GM21737 (cell line): ENCODE measurements at regions not wholly inside any gene's neighbourhood (a gene's known extent, or its start where the extent isn't known, plus 50 kb on each side); places are given as distances from the start of the nearest gene placed in this dataset.

Source experiments
- ATAC-seq: cut with Tn5 transposase; IDR thresholded peaks from one replicate; pipeline ENCODE4 v1.9.1; 2021; ENCODE audit warnings: mild to moderate bottlenecking, moderate library complexity; ENCODE audit not compliant: unreplicated experiment

DNA sequence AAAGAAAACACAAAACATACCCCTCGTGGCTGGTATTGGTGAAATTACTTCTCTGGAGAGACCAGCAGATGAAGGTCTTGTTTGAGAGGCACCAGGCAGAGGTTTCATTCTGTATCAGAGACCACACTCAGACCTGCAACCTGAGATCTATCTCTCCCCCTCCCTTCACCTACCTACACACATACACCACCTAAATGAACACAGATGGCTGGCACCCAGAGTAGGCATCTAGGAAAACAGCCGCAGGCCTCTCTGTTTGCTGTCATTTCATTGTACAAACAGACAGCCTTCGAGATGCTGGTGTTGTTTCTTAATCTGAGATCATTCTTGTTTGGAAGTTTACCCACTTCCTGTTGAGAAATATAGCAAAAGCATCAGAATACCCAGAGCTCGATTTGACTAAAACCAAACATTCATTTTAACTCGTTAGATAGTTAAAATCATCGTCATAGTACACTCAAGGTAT lies 173.9 kb upstream of the SLC25A13 start:
- no peak for ATAC-seq

DNA sequence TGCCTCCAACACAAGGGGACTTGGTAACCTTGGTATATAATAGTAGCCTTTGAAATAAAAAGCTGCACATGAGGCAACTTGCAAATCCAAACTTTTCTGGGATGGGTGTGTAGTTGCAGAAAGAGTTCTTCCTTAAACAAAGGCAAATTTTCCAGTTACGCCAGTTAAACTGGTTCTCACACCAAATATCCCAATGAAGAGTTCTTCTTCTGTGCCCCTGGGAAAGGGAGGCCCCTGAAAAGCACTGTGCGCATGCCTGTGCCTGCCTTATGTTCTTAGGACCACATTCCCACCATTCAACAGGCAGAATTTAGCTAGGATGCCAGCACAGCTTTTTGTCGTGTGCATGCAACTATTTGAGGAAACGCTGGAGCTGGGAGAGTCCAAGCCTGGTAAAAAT lies 164.8 kb upstream of the SLC25A13 start:
- ATAC-seq = no peak

- no peak for ATAC-seq
These were observed 162.9 kb upstream of the SLC25A13 start for GRCh38 chr7:96484845-96485244.

GRCh38 chr7:96484091-96484490 lies 162.2 kb upstream of the SLC25A13 start:
- ATAC-seq = no peak

DNA sequence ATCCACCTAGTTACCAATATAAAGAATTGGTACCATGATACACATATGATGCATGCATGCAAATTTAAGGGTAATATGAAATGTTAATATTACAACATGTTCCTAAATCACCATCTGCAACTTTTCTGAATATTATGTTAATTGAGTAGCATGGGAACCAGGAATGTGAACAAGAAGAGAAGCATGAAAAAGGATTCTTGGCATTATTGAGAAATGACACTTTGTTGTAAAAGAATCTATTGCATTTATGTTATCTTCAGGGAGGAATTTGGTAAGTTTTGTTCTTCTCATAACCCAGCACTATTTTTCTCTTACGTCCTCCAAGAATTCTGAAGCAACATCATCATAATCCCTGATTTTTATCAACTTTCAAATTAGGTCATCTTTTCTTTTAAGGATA lies 159.9 kb upstream of the SLC25A13 start:
- ATAC-seq = no peak

DNA sequence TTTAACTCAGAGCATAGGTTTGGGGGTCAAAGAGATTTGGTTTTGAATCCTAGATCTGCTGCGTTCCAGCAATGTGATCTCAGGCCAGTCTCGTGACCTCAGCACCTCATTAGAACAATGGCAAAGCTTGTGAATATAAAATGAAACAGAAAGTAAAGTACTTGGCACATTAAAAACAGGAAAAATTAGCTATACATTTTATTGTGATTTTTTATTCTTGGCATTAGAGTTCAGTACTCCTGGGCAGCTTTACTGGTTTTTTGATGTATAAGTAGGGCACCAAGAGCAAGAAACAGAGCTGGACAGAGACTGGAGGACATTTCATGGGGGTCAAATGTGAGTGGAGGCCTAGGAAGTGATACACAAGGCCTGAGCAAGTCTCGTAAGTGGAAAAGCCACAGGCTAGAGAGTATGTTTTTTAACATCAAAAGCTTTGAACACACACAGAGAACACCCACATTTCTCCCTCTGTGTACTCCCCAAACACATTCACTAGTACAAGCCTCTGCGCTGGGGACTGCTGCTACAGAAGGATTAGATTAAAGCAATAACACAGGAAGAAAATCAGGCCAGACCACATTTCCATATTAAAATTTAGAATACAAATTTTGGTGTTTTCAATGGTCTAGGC lies 157.2 kb upstream of the SLC25A13 start:
- no peak for ATAC-seq

DNA sequence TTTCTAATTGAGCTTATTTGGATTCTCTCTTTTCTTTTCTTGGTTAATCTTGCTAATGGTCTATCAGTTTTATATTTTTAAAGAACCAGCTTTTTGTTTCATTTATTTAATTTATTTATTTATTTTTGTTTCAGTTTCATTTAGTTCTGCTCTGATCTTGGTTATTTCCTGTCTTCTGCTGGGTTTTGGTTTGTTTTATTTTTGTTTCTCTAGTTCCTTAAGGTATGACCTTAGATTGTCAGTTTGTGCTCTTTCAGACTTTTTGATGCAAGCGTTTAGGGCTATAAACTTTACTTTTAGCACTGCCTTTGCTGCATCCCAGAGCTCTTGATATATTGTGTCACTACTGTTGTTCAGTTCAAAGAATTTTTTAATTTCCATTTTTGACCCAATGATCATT lies 149.7 kb upstream of the SLC25A13 start:
- no peak for ATAC-seq

DNA sequence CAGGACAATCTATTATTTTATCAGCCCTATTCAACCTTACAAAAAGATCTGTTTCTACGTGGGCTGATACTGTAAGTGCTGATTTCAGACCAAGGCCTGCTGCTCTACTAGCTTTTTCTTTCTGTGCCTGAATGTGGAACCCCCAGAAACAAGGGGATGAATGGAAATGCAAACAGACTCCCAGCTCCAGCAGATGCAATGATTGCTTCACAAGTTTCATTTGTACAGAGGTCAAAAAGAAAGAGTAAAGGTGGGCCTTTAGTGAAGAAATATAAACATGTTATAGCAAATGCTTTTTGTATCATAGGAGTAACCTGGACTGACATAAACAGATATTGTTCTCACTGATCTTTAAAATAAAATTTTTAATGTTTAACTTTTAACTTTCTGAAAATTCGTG lies 130.2 kb upstream of the SLC25A13 start:
- ATAC-seq = no peak

- no peak for ATAC-seq
These were observed 127.2 kb upstream of the SLC25A13 start for GRCh38 chr7:96449094-96449493.

- no peak for ATAC-seq
These were observed 125.3 kb upstream of the SLC25A13 start for GRCh38 chr7:96447109-96447645.

- no peak for ATAC-seq
These were observed 119.7 kb upstream of the SLC25A13 start for GRCh38 chr7:96441436-96442084.

- no peak for ATAC-seq
These were observed 118.4 kb upstream of the SLC25A13 start for GRCh38 chr7:96440328-96440727.

GRCh38 chr7:96436880-96437279 lies 115.0 kb upstream of the SLC25A13 start:
- ATAC-seq = no peak

- no peak for ATAC-seq
These were observed 108.5 kb upstream of the SLC25A13 start for GRCh38 chr7:96430356-96430755.

GRCh38 chr7:96427143-96427542 lies 105.2 kb upstream of the SLC25A13 start:
- no peak for ATAC-seq

- ATAC-seq = no peak
These were observed 104.8 kb upstream of the SLC25A13 start for GRCh38 chr7:96426685-96427084.

DNA sequence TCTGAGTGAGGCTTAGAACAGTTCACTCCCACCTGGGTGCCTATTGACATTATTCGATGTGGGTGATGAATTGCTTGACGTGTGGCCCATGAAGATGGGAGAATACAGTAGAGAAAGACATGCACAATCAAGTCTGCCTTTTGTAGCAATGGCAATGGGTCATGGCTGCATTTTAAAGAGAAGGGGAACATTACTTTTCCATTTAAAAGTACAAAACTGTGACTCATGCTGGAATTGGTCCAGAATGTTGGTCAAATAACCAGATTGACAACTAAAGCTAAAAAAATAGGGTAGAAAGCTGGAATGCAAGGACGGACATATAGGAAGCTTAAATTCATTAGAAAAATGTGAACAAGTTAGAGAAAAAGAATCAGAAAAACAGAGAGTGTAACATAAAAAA lies 104.1 kb upstream of the SLC25A13 start:
- ATAC-seq = no peak

DNA sequence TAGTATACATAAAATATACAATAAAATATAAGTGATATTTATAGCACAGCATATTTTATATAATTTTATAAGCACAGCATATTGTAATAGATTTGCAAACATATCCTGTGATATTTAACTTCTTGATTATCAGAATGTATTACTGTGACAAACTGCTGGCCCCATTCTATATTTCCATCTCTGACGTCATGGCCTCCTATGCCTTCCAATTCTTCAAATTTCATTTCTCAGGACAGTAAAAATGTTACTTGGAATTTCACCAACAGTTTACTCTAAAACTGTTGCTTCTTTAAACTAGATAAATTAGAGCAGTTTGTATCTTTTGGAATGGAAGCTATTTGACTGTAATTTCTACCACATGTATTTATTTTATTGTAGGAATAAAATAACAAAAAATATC lies 102.5 kb upstream of the SLC25A13 start:
- ATAC-seq = no peak

DNA sequence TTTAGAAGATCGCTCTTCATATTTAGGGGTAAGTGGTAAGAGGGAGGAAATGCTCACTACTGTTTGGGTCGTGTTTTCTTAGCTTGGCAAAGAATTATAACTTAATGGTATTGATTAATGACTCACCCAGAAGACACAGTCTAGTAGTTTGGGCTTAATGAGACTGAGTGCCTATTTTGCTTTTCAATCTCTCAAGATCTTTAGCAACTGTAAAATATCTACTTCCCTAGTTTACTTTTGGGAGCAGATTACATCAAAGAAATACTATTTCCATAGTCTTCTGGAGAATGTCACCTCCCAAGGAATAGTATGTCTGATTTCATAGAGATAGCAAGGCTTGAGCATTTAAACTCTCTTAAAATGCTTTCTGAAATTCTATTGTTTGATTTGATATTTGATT lies 100.5 kb upstream of the SLC25A13 start:
- no peak for ATAC-seq

DNA sequence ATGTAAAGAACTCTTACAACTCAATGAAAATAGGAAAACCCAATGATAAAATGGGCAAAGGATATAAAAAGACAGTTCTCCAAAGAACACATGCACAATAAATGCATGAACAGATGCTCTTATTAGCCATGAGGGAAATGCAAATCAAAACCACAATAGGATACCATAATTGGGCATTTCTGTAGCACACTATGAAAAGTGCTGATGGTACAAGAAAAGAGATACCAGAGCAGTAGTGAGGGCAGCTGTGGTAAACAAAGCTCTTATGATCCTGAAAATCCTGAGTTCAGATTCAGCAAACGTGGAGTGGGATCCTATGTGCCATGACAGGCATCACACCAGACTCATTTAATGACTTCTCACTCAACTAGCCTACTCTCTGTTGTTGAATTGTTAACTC lies 96.7 kb upstream of the SLC25A13 start:
- no peak for ATAC-seq

DNA sequence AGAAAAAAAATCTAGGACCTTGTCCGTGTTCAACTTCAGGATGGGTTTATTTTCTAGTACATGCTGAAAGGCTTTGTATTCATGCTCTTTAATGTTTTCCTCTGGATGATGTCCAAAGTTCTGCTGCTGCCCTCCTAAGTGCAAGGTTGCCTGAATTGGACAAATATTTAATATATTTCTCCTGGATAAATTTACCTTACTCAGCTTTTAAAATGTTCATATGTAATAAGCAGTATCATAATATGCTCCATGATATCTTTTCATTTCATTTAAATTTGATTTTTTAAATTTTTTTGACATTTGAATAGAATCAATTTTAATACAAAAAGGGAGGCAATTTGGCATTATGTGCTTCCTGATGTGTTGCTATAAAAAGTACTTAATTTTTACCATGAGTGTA lies 95.9 kb upstream of the SLC25A13 start:
- no peak for ATAC-seq

GRCh38 chr7:96416599-96416998 lies 94.7 kb upstream of the SLC25A13 start:
- no peak for ATAC-seq

DNA sequence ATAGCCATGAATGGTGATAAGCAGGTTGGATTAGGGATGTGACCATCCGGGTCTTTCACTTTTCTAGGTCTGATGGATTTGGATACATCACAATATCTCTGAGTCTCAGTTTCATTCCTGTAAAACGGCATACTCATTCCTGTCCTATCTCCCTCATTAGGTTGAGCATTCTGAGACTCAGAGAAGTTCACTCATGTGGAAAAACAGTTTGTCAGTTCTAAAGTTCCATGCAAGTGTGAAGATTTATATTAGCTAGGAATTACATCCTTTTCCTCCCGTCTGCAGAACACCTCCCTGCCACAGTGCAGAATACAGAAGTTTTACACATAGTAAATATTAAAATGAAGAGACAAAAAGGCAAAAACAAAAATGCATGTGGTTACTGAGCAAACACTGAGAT lies 94.2 kb upstream of the SLC25A13 start:
- ATAC-seq = no peak
